Loucy (cell line): ENCODE measurements at regions not wholly inside any gene's neighbourhood (a gene's known extent, or its start where the extent isn't known, plus 50 kb on each side); places are given as distances from the start of the nearest gene placed in this dataset.

Experiments used
- H2AFZ ChIP-seq: fragments of 200-600 bp; sonication (generic); 2 replicates; pipeline ENCODE4 v1.6.0; 2016; ENCODE audit warnings: antibody characterized with exemption, mild to moderate bottlenecking, low read length, moderate library complexity
- H3F3A ChIP-seq: fragments of 200-600 bp; 2 replicates; pipeline ENCODE4 v1.6.0; 2016; ENCODE audit warnings: antibody characterized with exemption, low read depth, mild to moderate bottlenecking
- H3K27me3 ChIP-seq: fragments of 200-600 bp; sonication (generic); 2 replicates; pipeline ENCODE4 v1.6.1; 2014; ENCODE audit warnings: low read length, mild to moderate bottlenecking; ENCODE audit not compliant: insufficient read depth, poor library complexity, severe bottlenecking
- H3K36me3 ChIP-seq: fragments of 200-600 bp; sonication (generic); 2 replicates; pipeline ENCODE4 v1.6.1; 2016; ENCODE audit warnings: low read length; ENCODE audit not compliant: insufficient read depth
- H3K4me1 ChIP-seq: fragments of 200-600 bp; sonication (generic); 2 replicates; pipeline ENCODE4 v1.5.1; 2014; ENCODE audit warnings: low read length, mild to moderate bottlenecking; ENCODE audit not compliant: insufficient read depth, poor library complexity, severe bottlenecking
- H3K4me2 ChIP-seq: fragments of 200-600 bp; sonication (generic); 2 replicates; pipeline ENCODE4 v1.6.0; 2014; ENCODE audit warnings: antibody characterized with exemption, low read length, low read depth, mild to moderate bottlenecking; ENCODE audit not compliant: poor library complexity, severe bottlenecking
- H3K4me3 ChIP-seq: fragments of 200-600 bp; sonication (generic); 2 replicates; pipeline ENCODE4 v1.5.1; 2014; ENCODE audit warnings: low read length, mild to moderate bottlenecking, mixed read lengths; ENCODE audit not compliant: poor library complexity, severe bottlenecking
- H3K79me2 ChIP-seq: fragments of 200-600 bp; sonication (generic); 2 replicates; pipeline ENCODE4 v1.6.1; 2014; ENCODE audit warnings: low read length; ENCODE audit not compliant: insufficient read depth
- H3K9ac ChIP-seq: fragments of 200-600 bp; sonication (generic); 2 replicates; pipeline ENCODE4 v1.6.0; 2014; ENCODE audit warnings: mild to moderate bottlenecking, low read depth, low read length, moderate library complexity; ENCODE audit not compliant: poor library complexity, severe bottlenecking
- H3K9me2 ChIP-seq: fragments of 200-600 bp; sonication (generic); replicated peaks from 2 replicates; pipeline ENCODE4 v1.6.1; 2016; ENCODE audit warnings: low read depth, low read length, mixed read lengths
- H3K9me3 ChIP-seq: fragments of 200-600 bp; sonication (generic); 2 replicates; pipeline ENCODE4 v1.6.1; 2014; ENCODE audit warnings: mild to moderate bottlenecking, antibody characterized with exemption, low read length, low read depth; ENCODE audit not compliant: insufficient read depth
- H4K20me1 ChIP-seq: fragments of 200-600 bp; sonication (generic); 2 replicates; pipeline ENCODE4 v1.6.0; 2014; ENCODE audit warnings: antibody characterized with exemption, low read length, mild to moderate bottlenecking; ENCODE audit not compliant: insufficient read depth, poor library complexity, severe bottlenecking
- EZH2phosphoT487 ChIP-seq: fragments of 200-600 bp; IDR thresholded peaks from 2 replicates; pipeline ENCODE4 v1.6.1; 2018; ENCODE audit warnings: antibody characterized with exemption, mild to moderate bottlenecking, moderate library complexity, borderline replicate concordance
- TF ChIP-seq, protein P1 (sequence below): fragments of 200-600 bp; sonication (generic); conservative IDR thresholded peaks from 2 replicates; pipeline ENCODE4 v1.5.1; 2014; ENCODE audit warnings: mild to moderate bottlenecking, antibody characterized with exemption, low read length

GRCh38 chr4:111695677-111696076, 449.6 kb upstream of the FAM241A start:
- TF ChIP-seq, protein P1, sequence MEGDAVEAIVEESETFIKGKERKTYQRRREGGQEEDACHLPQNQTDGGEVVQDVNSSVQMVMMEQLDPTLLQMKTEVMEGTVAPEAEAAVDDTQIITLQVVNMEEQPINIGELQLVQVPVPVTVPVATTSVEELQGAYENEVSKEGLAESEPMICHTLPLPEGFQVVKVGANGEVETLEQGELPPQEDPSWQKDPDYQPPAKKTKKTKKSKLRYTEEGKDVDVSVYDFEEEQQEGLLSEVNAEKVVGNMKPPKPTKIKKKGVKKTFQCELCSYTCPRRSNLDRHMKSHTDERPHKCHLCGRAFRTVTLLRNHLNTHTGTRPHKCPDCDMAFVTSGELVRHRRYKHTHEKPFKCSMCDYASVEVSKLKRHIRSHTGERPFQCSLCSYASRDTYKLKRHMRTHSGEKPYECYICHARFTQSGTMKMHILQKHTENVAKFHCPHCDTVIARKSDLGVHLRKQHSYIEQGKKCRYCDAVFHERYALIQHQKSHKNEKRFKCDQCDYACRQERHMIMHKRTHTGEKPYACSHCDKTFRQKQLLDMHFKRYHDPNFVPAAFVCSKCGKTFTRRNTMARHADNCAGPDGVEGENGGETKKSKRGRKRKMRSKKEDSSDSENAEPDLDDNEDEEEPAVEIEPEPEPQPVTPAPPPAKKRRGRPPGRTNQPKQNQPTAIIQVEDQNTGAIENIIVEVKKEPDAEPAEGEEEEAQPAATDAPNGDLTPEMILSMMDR = no peak
- no peak for TF ChIP-seq EZH2phosphoT487
- Histone ChIP-seq H3K79me2 (no peaks in the 10 kb centered on the region), H4K20me1 (no peaks in the 10 kb centered on the region), H3K9ac (no peak overlapping the region), H3K9me2 (no peaks in the 10 kb centered on the region), H3K9me3 (no peaks in the 10 kb centered on the region), H2AFZ (no peak overlapping the region), H3K27me3 (no peaks in the 10 kb centered on the region), H3K4me2 (no peak overlapping the region), H3K36me3 (no peaks in the 10 kb centered on the region), H3K4me3 (no peak overlapping the region), H3K4me1 (no peaks in the 10 kb centered on the region), H3F3A (no peaks in the 10 kb centered on the region)

- H3F3A ChIP-seq = no peaks in the 10 kb centered on the region
- no peak for TF ChIP-seq EZH2phosphoT487
- TF ChIP-seq, protein P1 = no peak
- H3K9me2 ChIP-seq = no peaks in the 10 kb centered on the region
- H3K79me2 ChIP-seq = no peaks in the 10 kb centered on the region
- no peak overlapping the region for H3K4me2 ChIP-seq
- no peaks in the 10 kb centered on the region for H4K20me1 ChIP-seq
- no peaks in the 10 kb centered on the region for H3K27me3 ChIP-seq
- no peak overlapping the region for H3K4me3 ChIP-seq
- H3K4me1 ChIP-seq = no peaks in the 10 kb centered on the region
- no peak overlapping the region for H3K9ac ChIP-seq
- H2AFZ ChIP-seq = no peak overlapping the region
- no peaks in the 10 kb centered on the region for H3K9me3 ChIP-seq
- H3K36me3 ChIP-seq = no peaks in the 10 kb centered on the region
Measured at GRCh38 chr4:111696505-111696904, 448.7 kb upstream of the FAM241A start.

- Histone ChIP-seq H3K9ac (no peak overlapping the region), H2AFZ (no peak overlapping the region), H3K4me3 (no peak overlapping the region), H3K9me2 (no peaks in the 10 kb centered on the region), H3K36me3 (no peaks in the 10 kb centered on the region), H3K4me2 (no peak overlapping the region), H4K20me1 (no peaks in the 10 kb centered on the region), H3F3A (no peaks in the 10 kb centered on the region), H3K79me2 (no peaks in the 10 kb centered on the region), H3K9me3 (no peaks in the 10 kb centered on the region), H3K27me3 (no peaks in the 10 kb centered on the region), H3K4me1 (no peaks in the 10 kb centered on the region)
- no peak for TF ChIP-seq EZH2phosphoT487
- TF ChIP-seq, protein P1 = no peak
Measured at GRCh38 chr4:111697176-111697942, 447.9 kb upstream of the FAM241A start.
